B cell (primary cell): ENCODE measurements at regions not wholly inside any gene's neighbourhood (a gene's known extent, or its start where the extent isn't known, plus 50 kb on each side); places are given as distances from the start of the nearest gene placed in this dataset.

Experiments used
- ATAC-seq: fragments of 200-7000 bp; cut with Tn5 transposase; one replicate; pipeline ENCODE4 v1.10.0; 2021; ENCODE audit warnings: low read depth, mild to moderate bottlenecking, moderate number of reproducible peaks, moderate library complexity
- CTCF ChIA-PET: fragments of 350-600 bp; sonication (Branson Sonifier 250); formaldehyde crosslinking; loops from one replicate; lab custom pipeline; 2021; ENCODE audit warnings: antibody characterized with exemption, inconsistent platforms; lab: Charles Lee
- POLR2A ChIA-PET: fragments of 350-600 bp; sonication (Branson Sonifier 250); formaldehyde crosslinking; loops from one replicate; lab custom pipeline; 2021; ENCODE audit warnings: antibody characterized with exemption; lab: Charles Lee
- DNase-seq: peaks from one replicate; pipeline ENCODE4 v3.0.0; 2013
- H2AFZ ChIP-seq: 2 replicates; pipeline ENCODE4 v1.6.1; 2012; ENCODE audit warnings: mild to moderate bottlenecking, low read depth, low read length; ENCODE audit not compliant: insufficient read depth, poor library complexity, severe bottlenecking
- H3K27ac ChIP-seq, 2 donors: 1 replicate in 1 of 2; 2 replicates in 1 of 2; pipeline ENCODE4 v1.5.1; 2012 to 2013; ENCODE audit warnings: low read length in 2 of 2, mild to moderate bottlenecking in 2 of 2, moderate library complexity in 1 of 2
- H3K27me3 ChIP-seq, 4 experiments: fragments of 200-600 bp in 1 of 4; sonication (generic) in 1 of 4; replicated peaks in 1 of 4; 1 replicate in 2 of 4; 2 replicates in 2 of 4; pipeline versions ENCODE4 v1.6.1 to v1.7.0; 2013 to 2016; ENCODE audit warnings: low read length in 3 of 4, mild to moderate bottlenecking in 2 of 4, mixed read lengths in 1 of 4, moderate library complexity in 1 of 4; ENCODE audit not compliant: insufficient read depth in 4 of 4, control insufficient read depth in 3 of 4; ENCODE audit errors: control extremely low read depth in 1 of 4
- H3K36me3 ChIP-seq, 2 experiments: replicated peaks in 1 of 2; 1 replicate in 1 of 2; 2 replicates in 1 of 2; pipeline versions ENCODE4 v1.6.1 to v1.7.1; 2013; ENCODE audit warnings: low read length in 1 of 2; ENCODE audit not compliant: insufficient read depth in 2 of 2, control insufficient read depth in 1 of 2; ENCODE audit errors: control extremely low read depth in 1 of 2, extremely low read depth in 1 of 2
- H3K4me1 ChIP-seq, 2 donors: fragments of 200-600 bp in 1 of 2; sonication (generic) in 1 of 2; 1 replicate in 1 of 2; 2 replicates in 1 of 2; pipeline versions ENCODE4 v1.5.1 to v1.6.1; 2013 to 2017; ENCODE audit warnings: low read length in 2 of 2; ENCODE audit not compliant: control insufficient read depth in 2 of 2, insufficient read depth in 2 of 2
- H3K4me2 ChIP-seq: replicated peaks from 2 replicates; pipeline ENCODE3; 2012; ENCODE audit warnings: mild to moderate bottlenecking, low read depth, low read length; ENCODE audit not compliant: poor library complexity, severe bottlenecking
- H3K4me3 ChIP-seq, 5 experiments: fragments of 200-600 bp in 1 of 5; sonication (generic) in 1 of 5; 1 replicate in 3 of 5; 2 replicates in 2 of 5; pipeline versions ENCODE4 v1.5.1 to v1.7.0; 2011 to 2016; ENCODE audit warnings: low read length in 4 of 5, mild to moderate bottlenecking in 4 of 5, low read depth in 2 of 5, control low read depth in 1 of 5, moderate library complexity in 1 of 5; ENCODE audit not compliant: insufficient read depth in 1 of 5; ENCODE audit errors: control extremely low read depth in 1 of 5, extremely low read depth in 1 of 5
- H3K79me2 ChIP-seq: fragments of 200-600 bp; sonication (generic); one replicate; pipeline ENCODE4 v1.6.0; 2016; ENCODE audit warnings: low read length; ENCODE audit not compliant: control insufficient read depth, insufficient read depth
- H3K9ac ChIP-seq: fragments of 200-600 bp; sonication (generic); 2 replicates; pipeline ENCODE4 v1.6.1; 2017; ENCODE audit warnings: mild to moderate bottlenecking, low read length, moderate library complexity
- H3K9me3 ChIP-seq, 3 donors: one replicate each; pipeline versions ENCODE4 v1.6.1 to v1.7.1; 2013; ENCODE audit warnings: low read length in 2 of 3; ENCODE audit not compliant: control insufficient read depth in 2 of 3, insufficient read depth in 1 of 3; ENCODE audit errors: control extremely low read depth in 1 of 3
- H4K20me1 ChIP-seq: 2 replicates; pipeline ENCODE4 v1.6.0; 2012; ENCODE audit warnings: mild to moderate bottlenecking, low read length; ENCODE audit not compliant: insufficient read depth, control insufficient read depth, poor library complexity, severe bottlenecking
- H3K27ac Mint-ChIP-seq: one replicate; pipeline ENCODE4 v1.8.0; 2021; ENCODE audit warnings: mixed read lengths
- H3K27me3 Mint-ChIP-seq: one replicate; pipeline ENCODE4 v1.8.0; 2021; ENCODE audit warnings: mixed read lengths
- H3K4me1 Mint-ChIP-seq: one replicate; pipeline ENCODE4 v1.8.0; 2021; ENCODE audit warnings: mixed read lengths
- H3K4me3 Mint-ChIP-seq: one replicate; pipeline ENCODE4 v1.8.0; 2021; ENCODE audit warnings: mixed read lengths
- H3K9me3 Mint-ChIP-seq: one replicate; pipeline ENCODE4 v1.8.0; 2022; ENCODE audit warnings: mixed read lengths; ENCODE audit not compliant: insufficient read depth
- CTCF ChIP-seq: fragments of 200-600 bp; IDR thresholded peaks from one replicate; pipeline ENCODE4 v1.8.0; 2022; ENCODE audit warnings: antibody characterized with exemption, mild to moderate bottlenecking
- EZH2 ChIP-seq: IDR thresholded peaks from 2 replicates; pipeline ENCODE4 v1.6.1; 2012; ENCODE audit warnings: borderline replicate concordance, low read depth, mild to moderate bottlenecking, moderate library complexity, low read length; ENCODE audit not compliant: insufficient read depth, poor library complexity, severe bottlenecking
- WGBS: methylation state at CpG from one replicate; pipeline ENCODE4 v1.1.5; 2013; ENCODE audit warnings: missing lambda C conversion rate; ENCODE audit not compliant: insufficient coverage; 5-methylcytosine and 5-hydroxymethylcytosine counted together
- intact Hi-C: fragments of 100-400 bp; cut with micrococcal nuclease; formaldehyde crosslinking; loops from one replicate; pipeline ENCODE4 v1.10.0; 2022

- TF ChIP-seq CTCF = no peak
- TF ChIP-seq EZH2 = no peak
- H3K4me1 Mint-ChIP-seq = peaks cover 2% of the 10 kb centered on the region
- 89% methylated on average over 1 of the region's 4 CpGs for WGBS
- intact Hi-C loops = no loop called here
- Histone ChIP-seq H3K4me3 (no peak overlapping the region), H3K27ac (no peak overlapping the region), H3K4me1 (no peaks in the 10 kb centered on the region), H4K20me1 (no peaks in the 10 kb centered on the region), H3K27me3 (peaks cover 0 to 4% (median 2%) of the 10 kb centered on the region in 4 experiments), H3K9me3 (no peaks in the 10 kb centered on the region), H3K9ac (no peak overlapping the region), H3K4me2 (no peak overlapping the region), H3K79me2 (no peaks in the 10 kb centered on the region), H3K36me3 (no peaks in the 10 kb centered on the region), H2AFZ (no peak overlapping the region)
- ATAC-seq = no peak
- peaks cover 32% of the 10 kb centered on the region for H3K27me3 Mint-ChIP-seq
- H3K27ac Mint-ChIP-seq = no peak overlapping the region
- DNase-seq = no peak
- ChIA-PET CTCF (no interaction called here), POLR2A (no interaction called here)
- H3K4me3 Mint-ChIP-seq = no peak overlapping the region
- H3K9me3 Mint-ChIP-seq = no peaks in the 10 kb centered on the region
Measured at GRCh38 chr3:24586920-24587319, 92.3 kb upstream of the THRB start.

GRCh38 chr3:24588629-24589512 lies 94.2 kb upstream of the THRB start:
- H3K27ac Mint-ChIP-seq = no peak overlapping the region
- H2AFZ ChIP-seq = no peak overlapping the region
- H3K79me2 ChIP-seq = no peaks in the 10 kb centered on the region
- intact Hi-C loops = no loop called here
- H4K20me1 ChIP-seq = no peaks in the 10 kb centered on the region
- WGBS = no CpG with 5 or more reads among the region's 6 CpGs
- no peak overlapping the region for H3K4me3 ChIP-seq
- no peak overlapping the region for H3K4me2 ChIP-seq
- H3K27me3 ChIP-seq = peaks cover 0 to 4% (median 2%) of the 10 kb centered on the region in 4 experiments
- no peak overlapping the region for H3K27ac ChIP-seq
- no peak for ATAC-seq
- H3K9ac ChIP-seq = no peak overlapping the region
- TF ChIP-seq CTCF (no peak), EZH2 (no peak)
- no peaks in the 10 kb centered on the region for H3K36me3 ChIP-seq
- H3K4me3 Mint-ChIP-seq = no peak overlapping the region
- H3K4me1 ChIP-seq = no peaks in the 10 kb centered on the region
- peaks cover 35% of the 10 kb centered on the region for H3K27me3 Mint-ChIP-seq
- ChIA-PET POLR2A (no interaction called here), CTCF (no interaction called here)
- H3K9me3 Mint-ChIP-seq = no peaks in the 10 kb centered on the region
- H3K4me1 Mint-ChIP-seq = peaks cover 2% of the 10 kb centered on the region
- DNase-seq = no peak
- no peaks in the 10 kb centered on the region for H3K9me3 ChIP-seq
